Ramos (cell line): ENCODE measurements at regions not wholly inside any gene's neighbourhood (a gene's known extent, or its start where the extent isn't known, plus 50 kb on each side); places are given as distances from the start of the nearest gene placed in this dataset.
"Not testable (repeated sequence)": the region's sequence is repeated elsewhere in the genome, so short reads cannot be mapped to it uniquely, and the experiment has no call there.

Source experiments
- in situ Hi-C: fragments of 300-500 bp; cut with MboI; formaldehyde crosslinking; loops from one replicate; pipeline ENCODE4 v1.14.3; 2022; ENCODE audit warnings: low sequenced_read_pairs; ENCODE audit not compliant: unreplicated experiment

GRCh38 chr1:222020553-222020952 lies 278.7 kb upstream of the DUSP10 start:
- in situ Hi-C loops, result no loop called here

- in situ Hi-C loops, result no loop called here
These were observed 277.1 kb upstream of the DUSP10 start for GRCh38 chr1:222019029-222019428.

- in situ Hi-C loops, result no loop called here
These were observed 276.2 kb upstream of the DUSP10 start for GRCh38 chr1:222018041-222018440.

- in situ Hi-C loops, result no loop called here
These were observed 273.8 kb upstream of the DUSP10 start for GRCh38 chr1:222015686-222016085.

- in situ Hi-C loops, result no loop called here
These were observed 272.1 kb upstream of the DUSP10 start for GRCh38 chr1:222014001-222014400.

DNA sequence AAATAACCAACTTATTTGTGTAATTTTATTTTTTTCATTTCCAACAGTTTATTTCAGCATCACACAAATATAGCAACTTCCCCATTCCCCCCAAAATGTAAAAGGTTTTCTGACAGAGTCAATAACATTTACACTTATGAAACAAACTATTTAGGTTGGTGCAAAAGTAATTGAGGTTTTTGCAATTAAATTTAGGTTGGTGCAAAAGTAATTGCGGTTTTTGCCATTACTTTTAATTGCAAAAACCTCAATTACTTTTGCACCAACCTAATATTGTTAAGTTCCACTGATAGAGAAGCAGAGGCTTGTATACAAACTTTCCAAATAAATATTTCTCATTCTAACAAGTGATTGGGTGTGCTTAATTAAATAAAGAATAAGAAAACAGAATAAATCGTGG lies 270.9 kb upstream of the DUSP10 start:
- in situ Hi-C loops, result no loop called here

DNA sequence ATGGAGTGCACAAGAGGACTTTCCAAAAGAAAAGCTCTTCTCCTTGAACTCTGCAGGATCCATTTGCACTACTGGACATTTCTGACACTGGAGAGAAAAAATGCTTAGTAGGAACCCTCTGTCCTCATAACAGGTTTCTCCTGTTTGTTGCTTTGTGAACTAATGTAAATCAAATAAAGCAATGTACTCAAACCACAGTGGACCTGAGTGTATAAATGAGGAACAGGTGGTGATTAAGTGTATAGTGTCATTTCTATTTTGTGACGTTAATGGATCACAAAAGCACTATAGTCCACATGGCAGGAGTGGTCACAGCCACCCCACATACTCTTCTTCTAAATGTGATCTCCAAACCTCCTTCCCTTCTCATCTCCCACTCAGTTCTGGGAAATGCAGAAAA lies 268.4 kb upstream of the DUSP10 start:
- in situ Hi-C loops, result no loop called here

- in situ Hi-C loops, result no loop called here
These were observed 267.3 kb upstream of the DUSP10 start for GRCh38 chr1:222009105-222009730.

DNA sequence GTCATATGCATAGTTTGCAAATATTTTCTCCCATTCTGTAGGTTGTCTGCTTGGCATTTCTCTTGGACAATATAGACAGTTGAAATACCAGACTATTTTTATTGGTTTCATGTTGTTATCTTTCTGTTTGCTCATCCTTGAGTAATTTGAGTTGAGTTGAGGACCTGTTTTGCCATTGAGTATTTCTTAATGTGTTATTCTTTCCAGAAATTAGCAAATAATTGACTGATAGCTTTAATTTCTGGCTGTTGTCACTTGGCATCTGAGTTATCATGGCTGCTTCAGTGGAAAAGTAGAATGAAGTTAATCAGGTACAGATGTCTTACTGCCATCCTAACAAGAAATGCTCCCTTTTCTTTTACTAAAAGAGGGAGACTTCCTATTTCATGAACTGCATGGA lies 264.8 kb upstream of the DUSP10 start:
- in situ Hi-C loops, result no loop called here

DNA sequence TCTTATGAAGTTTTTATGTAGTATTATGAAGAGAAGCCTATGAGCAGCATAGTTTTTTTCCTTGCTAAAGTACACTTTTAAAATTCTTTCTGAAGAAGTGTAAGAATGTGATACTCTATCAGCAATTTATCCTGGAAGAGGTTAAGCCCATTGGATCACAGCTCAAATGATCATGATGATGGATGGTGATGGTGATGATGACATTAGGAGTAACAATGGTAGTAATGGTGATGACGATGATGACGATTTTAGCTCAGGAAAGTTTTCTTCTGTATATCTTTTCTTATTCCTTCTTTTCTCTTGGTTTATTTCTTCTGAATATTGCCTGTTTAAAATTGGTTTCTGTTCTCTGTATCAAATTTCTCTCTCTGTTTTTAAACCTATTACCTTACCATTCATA lies 262.9 kb upstream of the DUSP10 start:
- in situ Hi-C loops, result no loop called here

- in situ Hi-C loops, result no loop called here
These were observed 262.1 kb upstream of the DUSP10 start for GRCh38 chr1:222004034-222004433.

- in situ Hi-C loops, result no loop called here
These were observed 260.6 kb upstream of the DUSP10 start for GRCh38 chr1:222002503-222002902.

DNA sequence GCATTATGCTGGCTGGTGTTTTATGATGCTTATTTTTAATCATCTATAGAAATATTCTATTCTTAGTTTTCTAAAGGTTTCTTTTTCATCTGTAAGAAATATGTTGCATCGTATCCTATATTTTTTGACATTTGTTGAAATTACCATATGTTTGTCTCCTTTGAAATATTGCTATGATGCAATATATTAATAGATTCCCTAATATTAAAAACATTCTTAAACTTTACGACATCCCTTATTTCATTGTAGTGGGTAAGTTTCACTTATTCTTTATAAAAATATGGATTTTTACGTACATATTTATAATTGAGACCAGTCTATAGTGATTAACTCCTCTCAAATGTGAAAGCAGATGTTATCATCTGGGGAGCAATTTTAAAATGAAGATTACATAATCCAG lies 258.2 kb upstream of the DUSP10 start:
- in situ Hi-C loops, result no loop called here

- in situ Hi-C loops, result no loop called here
These were observed 256.9 kb upstream of the DUSP10 start for GRCh38 chr1:221998781-221999180.

DNA sequence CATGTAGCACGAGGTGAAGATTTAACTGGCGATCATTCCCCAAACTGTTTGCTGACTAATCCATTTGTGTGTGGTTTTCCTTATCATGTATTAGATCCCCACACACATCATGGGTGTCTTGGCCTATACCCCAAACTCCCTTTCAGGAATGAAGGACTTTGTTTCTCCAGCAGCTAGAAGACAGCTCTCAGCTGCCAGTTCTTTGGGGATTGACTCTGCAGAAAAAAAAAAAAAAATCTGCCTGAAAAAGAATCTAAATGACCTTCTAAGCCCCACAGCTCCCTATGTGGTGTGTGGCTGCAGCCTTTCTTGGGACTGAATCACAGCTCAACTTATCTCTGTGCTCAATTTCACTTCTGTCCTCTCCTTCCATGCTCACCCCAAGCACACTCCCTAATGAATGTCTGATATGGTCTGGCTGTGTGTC lies 256.3 kb upstream of the DUSP10 start:
- in situ Hi-C loops, result no loop called here

DNA sequence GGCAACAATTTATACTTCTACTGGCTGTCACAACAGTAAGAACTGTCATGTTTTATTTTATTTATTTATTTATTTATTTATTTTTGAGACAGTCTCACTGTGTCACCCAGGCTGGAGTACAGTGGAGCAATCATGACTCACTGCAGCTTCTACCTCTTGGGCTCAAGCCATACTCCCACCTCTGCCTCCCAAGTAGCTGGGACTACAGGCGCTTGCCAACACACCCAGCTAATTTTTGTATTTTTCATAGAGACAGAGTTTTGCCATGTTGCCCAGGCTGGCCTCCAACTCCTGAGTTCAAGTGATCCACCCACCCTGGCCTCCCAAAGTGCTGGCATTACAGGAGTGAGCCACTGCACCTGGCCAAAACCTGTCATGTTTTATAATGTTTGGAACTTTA lies 255.1 kb upstream of the DUSP10 start:
- in situ Hi-C loops, result not testable (repeated sequence)

GRCh38 chr1:221994939-221995338 lies 253.1 kb upstream of the DUSP10 start:
- in situ Hi-C loops, result no loop called here

GRCh38 chr1:221994274-221994698 lies 252.4 kb upstream of the DUSP10 start:
- in situ Hi-C loops, result no loop called here

GRCh38 chr1:221993444-221993948 lies 251.6 kb upstream of the DUSP10 start:
- in situ Hi-C loops, result no loop called here

- in situ Hi-C loops, result no loop called here
These were observed 250.5 kb upstream of the DUSP10 start for GRCh38 chr1:221992427-221992826.

GRCh38 chr1:221991221-221991620 lies 249.3 kb upstream of the DUSP10 start:
- in situ Hi-C loops, result no loop called here

DNA sequence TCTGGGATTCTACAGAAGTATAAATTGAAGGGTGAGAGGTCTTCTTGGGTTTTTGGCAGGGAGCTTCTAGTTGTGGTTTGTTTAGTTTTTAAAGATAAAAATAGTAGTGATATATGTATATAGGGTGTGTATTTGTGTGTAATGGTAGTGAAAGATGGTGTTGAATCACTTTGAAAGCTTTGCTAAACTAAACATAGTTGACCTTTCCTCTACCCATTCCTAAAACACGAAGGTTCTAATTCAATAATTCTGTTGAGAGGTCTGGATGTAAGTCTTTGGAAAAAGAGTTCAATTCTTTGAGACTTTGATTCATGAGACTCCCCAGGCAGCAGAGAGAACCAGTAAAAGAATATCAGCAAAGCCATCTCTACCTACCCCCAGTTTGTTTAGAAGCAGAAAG lies 247.9 kb upstream of the DUSP10 start:
- in situ Hi-C loops, result no loop called here
